HepG2 (cell line): ENCODE measurements at regions not wholly inside any gene's neighbourhood (a gene's known extent, or its start where the extent isn't known, plus 50 kb on each side); places are given as distances from the start of the nearest gene placed in this dataset.

Source experiments
- CEBPZ ChIP-seq: IDR thresholded peaks from 2 replicates; pipeline ENCODE4 v1.6.1; 2012; ENCODE audit warnings: low read length, improper control_type of control experiment
- KDM5A ChIP-seq: fragments of 200-600 bp; sonication (generic); IDR thresholded peaks from 2 replicates; pipeline ENCODE4 v1.7.0; 2018; ENCODE audit warnings: antibody characterized with exemption, mild to moderate bottlenecking, low read length, borderline replicate concordance
- POLR2AphosphoS5 ChIP-seq: IDR thresholded peaks from 2 replicates; pipeline ENCODE4 v1.6.1; 2012; ENCODE audit warnings: low read depth, low read length
- SRF ChIP-seq: IDR thresholded peaks from 2 replicates; pipeline ENCODE4 v1.6.1; 2011; ENCODE audit warnings: mild to moderate bottlenecking, low read depth, low read length, moderate library complexity
- TBP ChIP-seq: sonication (generic); formaldehyde crosslinking; IDR thresholded peaks from 2 replicates; pipeline ENCODE4 v1.5.0; 2020; ENCODE audit warnings: missing genetic modification reagents
- TEAD2 ChIP-seq: sonication (generic); formaldehyde crosslinking; IDR thresholded peaks from 2 replicates; pipeline ENCODE4 v1.9.0; 2021; ENCODE audit warnings: missing genetic modification reagents
- ZNF274 ChIP-seq: sonication (generic); formaldehyde crosslinking; IDR thresholded peaks from 2 replicates; pipeline ENCODE4 v1.5.1; 2020; ENCODE audit warnings: mild to moderate bottlenecking, missing genetic modification reagents
- ZNF362 ChIP-seq: sonication (generic); formaldehyde crosslinking; IDR thresholded peaks from 2 replicates; pipeline ENCODE4 v1.4.0; 2020; ENCODE audit warnings: missing genetic modification reagents, mild to moderate bottlenecking, borderline replicate concordance
- ZNF432 ChIP-seq: sonication (generic); formaldehyde crosslinking; IDR thresholded peaks from 2 replicates; pipeline ENCODE4 v1.5.0; 2020; ENCODE audit warnings: missing genetic modification reagents, mild to moderate bottlenecking, borderline replicate concordance

DNA sequence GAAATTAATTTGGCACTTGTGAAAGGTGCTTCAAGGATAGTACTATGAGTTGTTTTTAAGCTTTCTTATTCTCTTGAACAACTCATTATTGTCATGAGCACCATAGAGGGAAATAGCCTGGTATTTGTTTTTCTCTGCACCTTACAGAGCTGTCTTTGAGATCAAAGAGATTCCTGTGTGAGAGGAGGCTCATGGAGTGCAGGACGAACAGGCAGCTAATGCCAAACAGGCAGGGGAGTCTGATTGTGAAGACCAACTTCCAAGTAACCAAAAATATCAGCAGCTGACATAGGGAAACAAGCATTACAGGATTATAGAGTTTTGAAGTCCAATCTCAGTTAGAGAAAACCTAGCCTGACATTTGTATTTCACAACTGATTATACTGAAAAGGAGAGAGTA, 110.6 kb upstream of the TENT5A start:
- TF ChIP-seq TEAD2 (CRISPR knock-in tag) (no peak), ZNF362 (CRISPR knock-in tag) (no peak), ZNF274 (CRISPR knock-in tag) (no peak), ZNF432 (CRISPR knock-in tag) (no peak), POLR2AphosphoS5 (no peak), SRF (no peak), TBP (CRISPR knock-in tag) (no peak), CEBPZ (no peak), KDM5A (no peak)
